Glutamatergic neuron (in vitro differentiated cells): ENCODE measurements at regions not wholly inside any gene's neighbourhood (a gene's known extent, or its start where the extent isn't known, plus 50 kb on each side); places are given as distances from the start of the nearest gene placed in this dataset.
A peak's percentile ranks its signal among the peaks of the same experiment; 100 is the strongest.

Experiments
- DNase-seq: peaks from one replicate; pipeline ENCODE4 v3.0.0; 2022
- H3K27ac Mint-ChIP-seq: one replicate; pipeline ENCODE4 v1.8.0; 2020; ENCODE audit warnings: mild to moderate bottlenecking, mixed read lengths, inconsistent platforms; ENCODE audit not compliant: unreplicated experiment
- H3K27me3 Mint-ChIP-seq: one replicate; pipeline ENCODE4 v1.8.0; 2020; ENCODE audit warnings: mild to moderate bottlenecking, moderate library complexity, mixed read lengths, inconsistent platforms; ENCODE audit not compliant: unreplicated experiment
- H3K36me3 Mint-ChIP-seq: one replicate; pipeline ENCODE4 v1.8.0; 2020; ENCODE audit warnings: mild to moderate bottlenecking, mixed read lengths, inconsistent platforms; ENCODE audit not compliant: unreplicated experiment
- H3K4me1 Mint-ChIP-seq: one replicate; pipeline ENCODE4 v1.8.0; 2020; ENCODE audit warnings: mild to moderate bottlenecking, low read depth, mixed read lengths, inconsistent platforms; ENCODE audit not compliant: unreplicated experiment
- H3K4me3 Mint-ChIP-seq: one replicate; pipeline ENCODE4 v1.8.0; 2020; ENCODE audit warnings: mild to moderate bottlenecking, mixed read lengths, inconsistent platforms; ENCODE audit not compliant: unreplicated experiment
- H3K9me3 Mint-ChIP-seq: one replicate; pipeline ENCODE4 v1.8.0; 2020; ENCODE audit warnings: mild to moderate bottlenecking, moderate library complexity, mixed read lengths, inconsistent platforms; ENCODE audit not compliant: unreplicated experiment
- TF ChIP-seq, protein P1 (sequence below): fragments of 200-600 bp; sonication (generic); IDR thresholded peaks from one replicate; pipeline ENCODE4 v1.5.0; 2021; ENCODE audit not compliant: partially characterized antibody, unreplicated experiment

DNA sequence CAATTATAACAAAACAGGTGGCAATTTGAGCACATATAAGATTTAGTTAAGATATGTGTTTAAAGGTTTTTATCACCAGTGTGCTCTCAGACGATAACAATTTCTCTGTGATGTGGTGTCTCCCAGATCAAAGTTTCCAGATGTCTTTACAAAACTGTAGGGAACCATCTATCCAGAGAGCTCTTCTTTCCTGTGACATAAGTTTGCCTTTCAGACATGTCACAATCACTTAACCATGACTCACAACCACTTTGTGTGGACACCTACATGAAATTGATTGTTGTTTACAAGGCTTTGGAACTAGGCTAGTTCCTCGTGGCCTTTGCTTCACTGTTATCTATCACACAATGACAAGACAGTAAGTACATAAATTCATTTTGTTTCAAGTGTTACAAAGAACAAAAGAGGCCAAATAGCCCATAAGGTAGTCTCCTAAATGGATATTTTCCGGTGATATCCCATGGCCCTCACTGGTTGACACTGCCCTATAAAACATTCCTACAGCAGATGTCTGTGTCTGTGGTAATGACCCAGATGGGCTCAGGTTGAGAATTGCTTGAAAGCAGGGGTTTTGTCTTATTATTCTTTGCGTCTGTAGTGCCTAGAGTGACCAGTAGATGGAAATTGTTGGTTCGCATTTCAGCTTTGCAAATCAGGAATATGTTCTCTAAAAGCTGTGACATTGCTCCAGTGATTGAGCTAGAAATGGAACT lies 297.8 kb upstream of the FAM241A start:
- Mint-ChIP-seq H3K4me1 (peaks cover 5% of the 10 kb centered on the region), H3K27ac (peak overlapping the region; percentile 52), H3K4me3 (no peak overlapping the region), H3K36me3 (peaks cover 5% of the 10 kb centered on the region), H3K9me3 (no peaks in the 10 kb centered on the region), H3K27me3 (no peaks in the 10 kb centered on the region)
- TF ChIP-seq, protein P1, sequence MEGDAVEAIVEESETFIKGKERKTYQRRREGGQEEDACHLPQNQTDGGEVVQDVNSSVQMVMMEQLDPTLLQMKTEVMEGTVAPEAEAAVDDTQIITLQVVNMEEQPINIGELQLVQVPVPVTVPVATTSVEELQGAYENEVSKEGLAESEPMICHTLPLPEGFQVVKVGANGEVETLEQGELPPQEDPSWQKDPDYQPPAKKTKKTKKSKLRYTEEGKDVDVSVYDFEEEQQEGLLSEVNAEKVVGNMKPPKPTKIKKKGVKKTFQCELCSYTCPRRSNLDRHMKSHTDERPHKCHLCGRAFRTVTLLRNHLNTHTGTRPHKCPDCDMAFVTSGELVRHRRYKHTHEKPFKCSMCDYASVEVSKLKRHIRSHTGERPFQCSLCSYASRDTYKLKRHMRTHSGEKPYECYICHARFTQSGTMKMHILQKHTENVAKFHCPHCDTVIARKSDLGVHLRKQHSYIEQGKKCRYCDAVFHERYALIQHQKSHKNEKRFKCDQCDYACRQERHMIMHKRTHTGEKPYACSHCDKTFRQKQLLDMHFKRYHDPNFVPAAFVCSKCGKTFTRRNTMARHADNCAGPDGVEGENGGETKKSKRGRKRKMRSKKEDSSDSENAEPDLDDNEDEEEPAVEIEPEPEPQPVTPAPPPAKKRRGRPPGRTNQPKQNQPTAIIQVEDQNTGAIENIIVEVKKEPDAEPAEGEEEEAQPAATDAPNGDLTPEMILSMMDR: peak; percentile 80
- no peak for DNase-seq

DNA sequence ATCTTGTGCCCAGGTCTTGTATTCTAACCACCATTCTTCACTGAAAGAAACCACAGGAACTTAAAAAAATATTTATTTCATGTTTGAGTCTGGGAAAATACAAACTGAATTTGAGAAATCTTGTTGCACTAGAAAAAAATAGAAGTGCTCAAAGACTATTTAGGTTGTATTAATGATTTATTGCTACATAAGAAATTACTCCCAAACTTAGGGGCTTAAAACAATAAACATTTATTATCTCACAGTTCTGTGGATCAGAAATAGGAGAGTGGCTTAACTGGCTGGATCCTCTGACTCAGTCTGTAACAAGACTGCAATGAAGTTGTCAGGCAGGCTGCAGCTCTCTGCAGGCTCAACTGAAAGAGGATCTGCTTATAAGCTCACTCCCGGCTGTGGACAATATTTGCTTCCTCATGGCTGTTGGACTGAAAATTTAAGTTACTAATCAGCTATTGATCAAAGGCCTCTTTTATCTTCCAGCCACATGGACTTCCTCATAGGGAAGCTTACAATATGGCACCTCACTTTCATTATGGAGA lies 295.4 kb upstream of the FAM241A start:
- Mint-ChIP-seq H3K9me3 (no peaks in the 10 kb centered on the region), H3K27ac (no peak overlapping the region), H3K27me3 (no peaks in the 10 kb centered on the region), H3K4me3 (no peak overlapping the region), H3K36me3 (peaks cover 5% of the 10 kb centered on the region), H3K4me1 (peaks cover 7% of the 10 kb centered on the region)
- DNase-seq: no peak
- TF ChIP-seq, protein P1: no peak

DNA sequence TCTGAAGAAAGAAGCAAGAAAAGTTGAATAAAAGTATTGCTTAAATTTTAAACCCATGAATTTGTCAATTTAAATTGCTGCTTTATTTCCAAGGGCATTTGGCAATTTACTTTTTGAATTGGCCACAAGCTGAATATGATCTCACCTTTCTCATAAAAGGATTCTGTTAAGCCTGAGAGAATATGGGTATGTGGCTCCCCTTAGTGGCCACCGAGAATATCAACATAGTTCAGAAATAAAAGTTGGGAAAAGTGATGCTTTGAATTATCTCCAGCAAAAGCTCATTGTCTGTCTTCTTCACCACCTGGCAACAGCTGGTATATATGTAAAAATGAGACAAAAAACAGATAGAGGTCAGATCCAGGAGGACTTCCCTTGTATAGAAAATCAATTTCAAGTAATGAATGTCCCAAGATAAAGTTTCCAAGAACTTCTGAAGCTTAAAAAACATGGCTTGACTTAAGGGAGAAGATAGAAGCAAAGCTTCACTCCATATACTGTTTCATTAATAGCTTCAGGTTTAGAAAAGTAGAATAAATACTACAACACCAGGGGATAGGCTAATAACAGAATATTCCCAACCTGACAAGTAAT lies 290.7 kb upstream of the FAM241A start:
- Mint-ChIP-seq H3K9me3 (no peaks in the 10 kb centered on the region), H3K27ac (no peak overlapping the region), H3K27me3 (no peaks in the 10 kb centered on the region), H3K36me3 (no peaks in the 10 kb centered on the region), H3K4me3 (no peak overlapping the region), H3K4me1 (peaks cover 2% of the 10 kb centered on the region)
- TF ChIP-seq, protein P1: peak; percentile 75
- no peak for DNase-seq

DNA sequence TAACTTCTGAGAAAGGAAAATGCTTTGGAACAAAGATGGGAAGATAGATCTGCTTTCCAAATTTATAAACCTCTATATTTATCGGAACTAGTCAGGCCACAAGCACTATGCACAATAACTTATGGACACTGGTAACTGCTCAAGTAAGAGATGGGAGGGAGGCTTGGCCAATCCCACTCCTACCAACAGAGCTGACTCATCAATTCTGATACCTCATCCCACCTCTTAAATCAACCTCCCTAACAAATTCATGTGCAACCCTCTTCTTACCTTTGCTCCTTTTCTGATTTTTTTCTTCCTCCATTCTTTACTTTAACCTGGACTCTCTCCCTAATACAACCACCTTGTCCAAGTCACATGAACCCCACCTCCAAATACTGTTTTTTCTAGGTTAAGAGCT lies 289.9 kb upstream of the FAM241A start:
- H3K9me3 Mint-ChIP-seq: no peaks in the 10 kb centered on the region
- no peak for DNase-seq
- H3K27ac Mint-ChIP-seq: no peak overlapping the region
- peaks cover 2% of the 10 kb centered on the region for H3K4me1 Mint-ChIP-seq
- no peaks in the 10 kb centered on the region for H3K36me3 Mint-ChIP-seq
- H3K27me3 Mint-ChIP-seq: no peaks in the 10 kb centered on the region
- no peak overlapping the region for H3K4me3 Mint-ChIP-seq
- TF ChIP-seq, protein P1: no peak

DNA sequence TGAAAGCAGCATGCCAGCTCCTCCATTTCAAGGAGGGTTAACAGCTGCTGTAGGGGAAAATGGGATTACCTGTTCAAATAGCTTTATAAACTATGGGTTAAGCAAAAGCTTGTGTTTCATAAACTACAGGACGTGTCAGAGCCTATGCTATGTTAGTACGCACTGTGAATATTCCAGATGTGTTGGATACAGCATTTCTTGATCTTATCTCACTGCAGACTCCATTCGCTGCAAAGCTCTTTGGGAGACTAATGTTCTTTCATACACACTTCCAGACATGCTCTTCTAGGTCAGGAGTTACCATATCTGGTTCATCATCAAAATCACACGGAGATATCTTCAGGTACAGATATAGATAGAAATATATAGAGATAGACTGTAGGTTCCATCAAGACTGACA lies 281.2 kb upstream of the FAM241A start:
- Mint-ChIP-seq H3K27me3 (no peaks in the 10 kb centered on the region), H3K36me3 (no peaks in the 10 kb centered on the region), H3K9me3 (peaks cover 8% of the 10 kb centered on the region), H3K4me1 (no peaks in the 10 kb centered on the region), H3K4me3 (no peak overlapping the region), H3K27ac (no peak overlapping the region)
- TF ChIP-seq, protein P1: no peak
- no peak for DNase-seq
